LNCAP (cell line): ENCODE measurements at regions not wholly inside any gene's neighbourhood (a gene's known extent, or its start where the extent isn't known, plus 50 kb on each side); places are given as distances from the start of the nearest gene placed in this dataset.

ENCODE experiments used
- TF ChIP-seq, protein P1 (sequence below): fragments of 450-650 bp; IDR thresholded peaks from 2 replicates; pipeline ENCODE4 v1.5.1; 2017; ENCODE audit warnings: mild to moderate bottlenecking

DNA sequence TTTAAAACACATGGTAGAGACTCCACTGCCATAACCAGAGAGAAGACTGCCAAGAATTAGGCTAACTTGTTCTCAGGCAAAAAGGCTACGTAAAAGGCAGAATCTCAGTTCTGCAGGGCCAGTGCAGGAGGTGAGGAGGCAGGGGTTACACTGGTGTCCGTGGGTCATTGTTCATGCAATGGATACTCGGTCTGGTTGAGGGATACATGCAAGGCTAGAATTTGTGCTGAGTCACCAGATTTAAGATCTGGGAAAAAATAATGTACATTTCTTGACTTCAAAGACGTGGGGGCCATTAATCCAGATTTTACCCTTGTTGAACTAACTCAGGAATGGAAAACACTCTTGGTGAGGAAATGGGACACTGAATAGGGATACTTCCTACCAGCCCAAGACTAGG, 52.3 kb upstream of the DPH5 start:
- TF ChIP-seq, protein P1, sequence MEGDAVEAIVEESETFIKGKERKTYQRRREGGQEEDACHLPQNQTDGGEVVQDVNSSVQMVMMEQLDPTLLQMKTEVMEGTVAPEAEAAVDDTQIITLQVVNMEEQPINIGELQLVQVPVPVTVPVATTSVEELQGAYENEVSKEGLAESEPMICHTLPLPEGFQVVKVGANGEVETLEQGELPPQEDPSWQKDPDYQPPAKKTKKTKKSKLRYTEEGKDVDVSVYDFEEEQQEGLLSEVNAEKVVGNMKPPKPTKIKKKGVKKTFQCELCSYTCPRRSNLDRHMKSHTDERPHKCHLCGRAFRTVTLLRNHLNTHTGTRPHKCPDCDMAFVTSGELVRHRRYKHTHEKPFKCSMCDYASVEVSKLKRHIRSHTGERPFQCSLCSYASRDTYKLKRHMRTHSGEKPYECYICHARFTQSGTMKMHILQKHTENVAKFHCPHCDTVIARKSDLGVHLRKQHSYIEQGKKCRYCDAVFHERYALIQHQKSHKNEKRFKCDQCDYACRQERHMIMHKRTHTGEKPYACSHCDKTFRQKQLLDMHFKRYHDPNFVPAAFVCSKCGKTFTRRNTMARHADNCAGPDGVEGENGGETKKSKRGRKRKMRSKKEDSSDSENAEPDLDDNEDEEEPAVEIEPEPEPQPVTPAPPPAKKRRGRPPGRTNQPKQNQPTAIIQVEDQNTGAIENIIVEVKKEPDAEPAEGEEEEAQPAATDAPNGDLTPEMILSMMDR, result no peak

DNA sequence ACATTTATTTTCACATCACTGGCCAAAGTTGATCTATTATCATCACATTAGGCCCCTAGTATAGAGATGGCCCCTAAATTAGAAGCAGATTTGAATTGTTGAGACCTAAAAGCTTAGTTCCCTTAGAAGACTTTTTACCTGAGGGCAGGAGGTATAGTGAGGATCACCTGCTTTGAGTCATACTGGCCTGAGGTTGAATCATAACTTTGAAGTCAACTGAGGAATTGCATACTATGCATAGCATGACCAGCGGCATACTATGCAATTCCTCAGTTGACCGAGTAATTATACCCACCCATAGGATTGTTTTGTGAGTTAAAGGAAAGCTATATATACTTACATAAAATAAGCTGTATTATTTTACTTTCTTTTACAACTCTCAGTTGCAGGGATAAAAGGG, 50.3 kb upstream of the DPH5 start:
- TF ChIP-seq, protein P1, result no peak
